Panc1 (cell line): ENCODE measurements at regions not wholly inside any gene's neighbourhood (a gene's known extent, or its start where the extent isn't known, plus 50 kb on each side); places are given as distances from the start of the nearest gene placed in this dataset.
A peak's percentile ranks its signal among the peaks of the same experiment; 100 is the strongest.

ENCODE experiments used
- ATAC-seq: fragments of 200-7000 bp; cut with Tn5 transposase; 2 replicates; pipeline ENCODE4 v1.9.1; 2020; ENCODE audit warnings: mild to moderate bottlenecking, moderate library complexity
- BruUV-seq: library from RNA; stranded (reverse); fragments of 400-500 nt; replicated peaks from 2 replicates; lab custom pipeline; 2021; lab: Mats Ljungman, UMichigan
- CTCF ChIA-PET: fragments of 300-600 bp; sonication (Branson Sonifier 250); formaldehyde crosslinking; loops from one replicate; lab custom pipeline; 2022; ENCODE audit warnings: antibody characterized with exemption; lab: Charles Lee
- POLR2A ChIA-PET: fragments of 300-600 bp; sonication (Branson Sonifier 250); formaldehyde crosslinking; loops from one replicate; lab custom pipeline; 2022; ENCODE audit warnings: antibody characterized with exemption; lab: Charles Lee
- DNase-seq: peaks from one replicate; pipeline ENCODE4 v3.0.0-alpha.2; 2010; ENCODE audit warnings: low read depth, low spot score
- H3K27ac ChIP-seq: 2 replicates; pipeline ENCODE4 v1.5.1; 2011; ENCODE audit warnings: mild to moderate bottlenecking, low read length, inconsistent platforms
- H3K27me3 ChIP-seq: fragments of 200-500 bp; sonication (Bioruptor generic); 2 replicates; pipeline ENCODE4 v1.6.0; 2014; ENCODE audit warnings: low read length, inconsistent platforms; ENCODE audit not compliant: control insufficient read depth, insufficient read depth
- H3K36me3 ChIP-seq: fragments of 200-500 bp; sonication (Bioruptor generic); 2 replicates; pipeline ENCODE4 v1.5.1; 2014; ENCODE audit warnings: inconsistent platforms, mild to moderate bottlenecking, low read length, moderate library complexity; ENCODE audit not compliant: control insufficient read depth, insufficient read depth
- H3K4me1 ChIP-seq: 2 replicates; pipeline ENCODE4 v1.5.1; 2011; ENCODE audit warnings: inconsistent platforms, mild to moderate bottlenecking, low read length, moderate library complexity; ENCODE audit not compliant: control insufficient read depth, insufficient read depth
- H3K4me3 ChIP-seq, 2 experiments: 2 replicates each; pipeline ENCODE4 v1.5.1; 2011 to 2012; ENCODE audit warnings: low read depth in 2 of 2, low read length in 2 of 2, mild to moderate bottlenecking in 2 of 2, inconsistent platforms in 1 of 2, moderate library complexity in 1 of 2
- H3K9me3 ChIP-seq: fragments of 200-500 bp; sonication (Bioruptor generic); 2 replicates; pipeline ENCODE4 v1.5.1; 2014; ENCODE audit warnings: low read depth, mild to moderate bottlenecking, inconsistent platforms, low read length, moderate library complexity; ENCODE audit not compliant: control insufficient read depth, insufficient read depth
- POLR2AphosphoS5 ChIP-seq: IDR thresholded peaks from 2 replicates; pipeline ENCODE4 v1.6.1; 2012; ENCODE audit warnings: mild to moderate bottlenecking, low read depth, low read length, moderate library complexity
- REST ChIP-seq, 2 experiments: IDR thresholded peaks; 2 replicates each; pipeline ENCODE4 v1.6.1; 2011 to 2012; ENCODE audit warnings: low read depth in 2 of 2, control low read depth in 1 of 2, low read length in 1 of 2, mild to moderate bottlenecking in 1 of 2, moderate library complexity in 1 of 2; ENCODE audit not compliant: insufficient read depth in 1 of 2
- SIN3A ChIP-seq: IDR thresholded peaks from 2 replicates; pipeline ENCODE4 v1.6.1; 2012; ENCODE audit warnings: low read depth, mild to moderate bottlenecking, low read length, moderate library complexity, borderline replicate concordance; ENCODE audit not compliant: insufficient read depth
- TCF7L2 ChIP-seq: IDR thresholded peaks from 2 replicates; pipeline ENCODE4 v1.6.1; 2011; ENCODE audit warnings: mild to moderate bottlenecking, low read depth, low read length, inconsistent platforms
- in situ Hi-C: cut with HindIII; loops from 2 replicates; pipeline ENCODE4 v1.10.0; 2016; ENCODE audit warnings: low sequenced_read_pairs, low pct_unique_long_range_greater_than_20kb
- intact Hi-C: fragments of 100-400 bp; cut with micrococcal nuclease; formaldehyde crosslinking; loops from one replicate; pipeline ENCODE4 v1.10.0; 2022; ENCODE audit not compliant: unreplicated experiment
- TF ChIP-seq, protein P1 (sequence below): fragments of 450-650 bp; IDR thresholded peaks from 2 replicates; pipeline ENCODE4 v1.5.1; 2017; ENCODE audit warnings: mild to moderate bottlenecking

GRCh38 chr16:26816885-26817571 is 249.7 kb upstream of the C16orf82 start:
- no peaks in the 10 kb centered on the region for H3K9me3 ChIP-seq
- BruUV-seq: no TSS peak
- ChIA-PET CTCF (no interaction called here), POLR2A (no interaction called here)
- in situ Hi-C loops: no loop called here
- no peaks in the 10 kb centered on the region for H3K36me3 ChIP-seq
- ATAC-seq (peak; percentile 82), DNase-seq (peak; percentile 20)
- H3K4me1 ChIP-seq: no peaks in the 10 kb centered on the region
- H3K4me3 ChIP-seq: peak overlapping the region in 1 of 2 experiments; percentile 41; a peak in 2 of 4 replicates
- TF ChIP-seq, protein P1, sequence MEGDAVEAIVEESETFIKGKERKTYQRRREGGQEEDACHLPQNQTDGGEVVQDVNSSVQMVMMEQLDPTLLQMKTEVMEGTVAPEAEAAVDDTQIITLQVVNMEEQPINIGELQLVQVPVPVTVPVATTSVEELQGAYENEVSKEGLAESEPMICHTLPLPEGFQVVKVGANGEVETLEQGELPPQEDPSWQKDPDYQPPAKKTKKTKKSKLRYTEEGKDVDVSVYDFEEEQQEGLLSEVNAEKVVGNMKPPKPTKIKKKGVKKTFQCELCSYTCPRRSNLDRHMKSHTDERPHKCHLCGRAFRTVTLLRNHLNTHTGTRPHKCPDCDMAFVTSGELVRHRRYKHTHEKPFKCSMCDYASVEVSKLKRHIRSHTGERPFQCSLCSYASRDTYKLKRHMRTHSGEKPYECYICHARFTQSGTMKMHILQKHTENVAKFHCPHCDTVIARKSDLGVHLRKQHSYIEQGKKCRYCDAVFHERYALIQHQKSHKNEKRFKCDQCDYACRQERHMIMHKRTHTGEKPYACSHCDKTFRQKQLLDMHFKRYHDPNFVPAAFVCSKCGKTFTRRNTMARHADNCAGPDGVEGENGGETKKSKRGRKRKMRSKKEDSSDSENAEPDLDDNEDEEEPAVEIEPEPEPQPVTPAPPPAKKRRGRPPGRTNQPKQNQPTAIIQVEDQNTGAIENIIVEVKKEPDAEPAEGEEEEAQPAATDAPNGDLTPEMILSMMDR: no peak
- no peak for TF ChIP-seq POLR2AphosphoS5
- TF ChIP-seq TCF7L2: no peak
- no peak for TF ChIP-seq REST (IDR thresholded peaks at IDR 0.05; ENCODE audit: insufficient read depth in 1 of 2, low read depth in 2 of 2, low read length in 1 of 2)
- no peak for TF ChIP-seq SIN3A
- peaks cover 2% of the 10 kb centered on the region; the same call in 1 of the 2 replicates for H3K27me3 ChIP-seq
- intact Hi-C loops: no loop called here
- no peak overlapping the region for H3K27ac ChIP-seq

DNA sequence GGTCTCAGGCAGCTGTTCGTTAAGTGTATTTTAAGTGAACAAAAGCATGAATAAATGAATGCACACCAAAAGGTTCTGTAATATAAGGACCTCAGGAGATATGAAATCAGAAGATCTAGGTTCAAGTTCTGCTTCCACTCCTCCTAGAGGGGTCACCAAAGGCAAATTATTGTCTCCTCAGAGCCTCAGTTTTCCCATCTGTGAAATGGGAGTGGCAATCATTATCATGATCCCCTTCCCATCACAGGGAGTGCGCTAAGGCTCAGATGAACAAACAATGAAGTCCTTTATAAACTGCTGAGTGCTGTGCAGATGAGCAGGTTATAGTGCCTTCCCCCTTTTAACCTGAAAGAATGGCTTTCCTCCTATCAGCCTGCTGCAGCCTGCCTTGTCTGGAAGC is 248.3 kb upstream of the C16orf82 start:
- no peak for DNase-seq
- no peaks in the 10 kb centered on the region for H3K9me3 ChIP-seq
- in situ Hi-C loops: no loop called here
- H3K4me1 ChIP-seq: no peaks in the 10 kb centered on the region
- no peak overlapping the region for H3K27ac ChIP-seq
- intact Hi-C loops: no loop called here
- POLR2A ChIA-PET: no interaction called here
- H3K27me3 ChIP-seq: peaks cover 2% of the 10 kb centered on the region; the same call in 1 of the 2 replicates
- ATAC-seq: no peak
- H3K4me3 ChIP-seq: no peak overlapping the region
- BruUV-seq: no TSS peak
- TF ChIP-seq, protein P1: no peak
- TF ChIP-seq REST (IDR thresholded peaks at IDR 0.05; ENCODE audit: insufficient read depth in 1 of 2, low read depth in 2 of 2, low read length in 1 of 2) (no peak), POLR2AphosphoS5 (no peak), SIN3A (no peak), TCF7L2 (no peak)
- CTCF ChIA-PET: no interaction called here
- H3K36me3 ChIP-seq: no peaks in the 10 kb centered on the region
